AG04450 (cell line): ENCODE measurements at regions not wholly inside any gene's neighbourhood (a gene's known extent, or its start where the extent isn't known, plus 50 kb on each side); places are given as distances from the start of the nearest gene placed in this dataset.

Source experiments
- CTCF ChIA-PET: fragments of 300-600, 350-600 bp; formaldehyde crosslinking; extraction: SDS; loops from one replicate; lab custom pipeline; 2022; ENCODE audit warnings: antibody characterized with exemption, inconsistent platforms; lab: Charles Lee
- POLR2A ChIA-PET: fragments of 350-600 bp; formaldehyde crosslinking; extraction: SDS; loops from one replicate; lab custom pipeline; 2021; ENCODE audit warnings: antibody characterized with exemption, inconsistent platforms; lab: Yijun Ruan, JAX
- DNase-seq: peaks from one replicate; pipeline ENCODE4 v3.0.0-alpha.2; 2011; ENCODE audit warnings: low read depth, low spot score
- H3K27ac ChIP-seq: one replicate; pipeline ENCODE4 v1.5.1; 2012; ENCODE audit warnings: low read depth, low read length, control low read depth
- H3K27me3 ChIP-seq: one replicate; pipeline ENCODE4 v1.6.0; 2012; ENCODE audit warnings: low read length; ENCODE audit not compliant: control insufficient read depth, insufficient read depth
- H3K4me3 ChIP-seq: 2 replicates; pipeline ENCODE4 v1.5.1; 2011; ENCODE audit warnings: mild to moderate bottlenecking, low read depth, low read length, control low read depth
- H3K9me3 ChIP-seq: 2 replicates; pipeline ENCODE4 v1.5.1; 2012; ENCODE audit warnings: low read length; ENCODE audit not compliant: control insufficient read depth, insufficient read depth
- CTCF ChIP-seq: IDR thresholded peaks from 2 replicates; pipeline ENCODE4 v1.5.1; 2011; ENCODE audit warnings: low read depth, low read length, control low read depth, inconsistent platforms

- Histone ChIP-seq H3K27ac (no peak overlapping the region), H3K4me3 (no peak overlapping the region), H3K9me3 (peaks cover 5% of the 10 kb centered on the region), H3K27me3 (no peaks in the 10 kb centered on the region)
- DNase-seq, result no peak
- CTCF ChIA-PET, result no interaction called here
- POLR2A ChIA-PET, result no interaction called here
- TF ChIP-seq CTCF, result no peak
Measured at GRCh38 chr4:154041640-154042039, 252.8 kb upstream of the SFRP2 start.

DNA sequence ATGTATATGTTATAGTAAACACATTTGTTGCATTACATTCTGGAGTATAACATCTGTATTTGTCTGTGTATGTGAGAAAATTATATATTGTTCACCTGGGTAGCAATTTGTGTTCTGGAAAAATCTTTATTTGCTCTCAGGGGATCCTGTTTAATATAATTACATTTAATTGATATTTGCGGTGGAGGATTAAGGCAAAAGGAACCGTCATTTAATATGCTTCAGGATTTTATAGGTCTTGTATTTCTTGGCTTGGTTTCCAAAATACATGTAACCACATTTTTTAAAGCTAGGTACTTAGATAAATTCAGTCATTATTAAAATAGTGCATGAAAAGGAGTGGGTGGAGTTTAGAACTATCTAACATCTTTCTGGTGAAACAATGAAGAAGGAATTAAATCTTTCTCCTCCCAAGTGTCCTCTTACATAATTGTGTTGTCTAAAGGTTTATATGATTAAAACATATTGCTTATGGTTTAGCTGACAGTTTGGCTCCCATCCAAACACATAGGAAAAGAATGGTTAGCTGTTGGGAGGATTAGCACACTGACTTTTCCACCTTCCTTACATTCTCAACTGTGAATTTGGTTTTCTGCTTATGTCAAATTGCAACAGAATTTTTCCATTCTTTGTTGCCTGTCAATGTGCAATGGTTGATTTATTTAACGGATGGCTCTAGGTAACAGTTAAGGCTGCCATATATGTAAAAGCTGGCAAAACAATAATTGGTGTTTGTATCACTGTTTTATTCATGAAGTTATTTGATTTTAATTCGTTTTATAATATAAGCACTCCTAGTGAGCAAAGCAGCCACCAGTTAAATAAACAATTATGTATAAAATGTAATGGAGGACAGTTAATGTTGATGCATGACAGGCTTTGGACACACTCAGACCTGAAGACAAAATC, 250.8 kb upstream of the SFRP2 start:
- ChIA-PET POLR2A (no interaction called here), CTCF (no interaction called here)
- DNase-seq, result no peak
- Histone ChIP-seq H3K9me3 (peaks cover 5% of the 10 kb centered on the region), H3K27me3 (no peaks in the 10 kb centered on the region), H3K27ac (no peak overlapping the region), H3K4me3 (no peak overlapping the region)
- TF ChIP-seq CTCF, result no peak

DNA sequence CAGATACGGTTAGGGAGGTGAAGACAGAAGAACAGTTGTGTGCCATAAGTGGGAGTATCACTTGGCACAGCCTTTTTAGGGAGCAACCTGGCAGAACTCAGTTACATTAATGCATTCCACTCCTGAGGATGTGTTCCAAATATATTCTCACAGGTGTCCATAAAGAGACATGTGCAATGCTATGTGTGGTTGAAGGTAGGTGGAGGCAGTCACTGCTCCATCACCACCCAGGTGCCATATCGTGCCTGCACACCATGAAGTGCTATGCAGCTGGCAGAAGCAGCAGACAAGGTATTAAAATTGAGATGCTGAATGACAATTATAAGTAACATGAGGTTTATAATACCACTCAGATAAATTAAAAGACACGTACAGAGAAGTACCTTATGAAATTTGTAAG, 248.0 kb upstream of the SFRP2 start:
- CTCF ChIA-PET, result no interaction called here
- POLR2A ChIA-PET, result interaction anchor here (0.7 kb wide), 1 partner anchor 1516 kb away, joined by 3 read pairs; no protein-coding TSS in a partner anchor
- no peak for TF ChIP-seq CTCF
- Histone ChIP-seq H3K27ac (no peak overlapping the region), H3K4me3 (no peak overlapping the region), H3K9me3 (no peaks in the 10 kb centered on the region; the same call in 1 of the 2 replicates), H3K27me3 (no peaks in the 10 kb centered on the region)
- no peak for DNase-seq

- TF ChIP-seq CTCF, result no peak
- DNase-seq, result no peak
- H3K27ac ChIP-seq, result no peak overlapping the region
- ChIA-PET POLR2A (no interaction called here), CTCF (no interaction called here)
- no peak overlapping the region for H3K4me3 ChIP-seq
- H3K9me3 ChIP-seq, result no peaks in the 10 kb centered on the region; the same call in 1 of the 2 replicates
- no peaks in the 10 kb centered on the region for H3K27me3 ChIP-seq
Measured at GRCh38 chr4:154035341-154035740, 246.5 kb upstream of the SFRP2 start.

DNA sequence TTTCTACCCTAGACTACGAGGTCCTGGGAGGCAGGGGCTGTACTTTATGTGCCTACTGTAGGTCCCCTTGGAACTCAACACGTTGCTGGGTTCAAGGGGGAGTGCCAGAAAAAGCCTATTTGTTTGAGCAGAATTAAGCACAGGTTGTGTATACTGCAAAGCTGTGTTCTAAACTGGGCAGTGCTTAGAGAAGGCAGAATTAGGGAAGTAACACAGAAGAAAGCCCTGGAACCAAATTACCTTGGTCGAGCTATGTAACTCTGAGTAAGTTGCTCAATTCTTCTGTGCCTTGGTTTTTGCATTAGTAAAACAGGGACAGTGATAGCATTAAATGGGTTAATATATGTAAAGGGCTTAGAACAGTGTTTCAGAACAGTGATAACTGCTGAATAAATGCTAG, 245.0 kb upstream of the SFRP2 start:
- Histone ChIP-seq H3K4me3 (no peak overlapping the region), H3K9me3 (no peaks in the 10 kb centered on the region; the same call in 1 of the 2 replicates), H3K27me3 (no peaks in the 10 kb centered on the region), H3K27ac (no peak overlapping the region)
- ChIA-PET POLR2A (no interaction called here), CTCF (no interaction called here)
- DNase-seq, result no peak
- TF ChIP-seq CTCF, result no peak
